ENCODE measurements at regions not wholly inside any gene's neighbourhood (a gene's known extent, or its start where the extent isn't known, plus 50 kb on each side); places are given as distances from the start of the nearest gene placed in this dataset.
"Not testable (repeated sequence)": the region's sequence is repeated elsewhere in the genome, so short reads cannot be mapped to it uniquely, and the experiment has no call there.

- DNase-seq: no peak
These were observed 153.2 kb downstream of the CTTN start for GRCh38 chr11:70551351-70552166.

GRCh38 chr11:70552167-70553150 is 154.1 kb downstream of the CTTN start:
- DNase-seq: no peak

GRCh38 chr11:70555078-70555477 is 156.7 kb downstream of the CTTN start:
- no peak for DNase-seq

- DNase-seq: no peak
These were observed 158.8 kb downstream of the CTTN start for GRCh38 chr11:70556884-70557741.

GRCh38 chr11:70557742-70558485 is 159.6 kb downstream of the CTTN start:
- no peak for DNase-seq

- no peak for DNase-seq
These were observed 160.4 kb downstream of the CTTN start for GRCh38 chr11:70558681-70559080.

- DNase-seq: no peak
These were observed 161.2 kb downstream of the CTTN start for GRCh38 chr11:70559516-70559915.

- DNase-seq: not testable (repeated sequence)
These were observed 162.3 kb downstream of the CTTN start for GRCh38 chr11:70560621-70561020.

- DNase-seq: no peak
These were observed 168.6 kb downstream of the CTTN start for GRCh38 chr11:70566768-70567530.

GRCh38 chr11:70567680-70568034 is 169.3 kb downstream of the CTTN start:
- DNase-seq: no peak

GRCh38 chr11:70568035-70568813 is 169.9 kb downstream of the CTTN start:
- DNase-seq: no peak

- DNase-seq: no peak
These were observed 170.7 kb downstream of the CTTN start for GRCh38 chr11:70568814-70569617.

- DNase-seq: no peak
These were observed 171.2 kb downstream of the CTTN start for GRCh38 chr11:70569618-70569890.

- DNase-seq: no peak
These were observed 171.8 kb downstream of the CTTN start for GRCh38 chr11:70569996-70570692.

GRCh38 chr11:70570693-70571395 is 172.5 kb downstream of the CTTN start:
- DNase-seq: no peak

GRCh38 chr11:70572974-70573260 is 174.6 kb downstream of the CTTN start:
- DNase-seq: no peak

- DNase-seq: no peak
These were observed 175.4 kb downstream of the CTTN start for GRCh38 chr11:70573701-70574151.

- DNase-seq: no peak
These were observed 176.5 kb downstream of the CTTN start for GRCh38 chr11:70574725-70575347.
